T-helper 1 cell treated with Interleukin-12 subunit alpha and Interleukin-12 subunit beta and Interleukin-4 antibody, amounts not matched to agents 30 ng/mL and 1 ng/mL, for 36 hours (primary cell): ENCODE measurements at regions not wholly inside any gene's neighbourhood (a gene's known extent, or its start where the extent isn't known, plus 50 kb on each side); places are given as distances from the start of the nearest gene placed in this dataset.
"Not testable (repeated sequence)": the region's sequence is repeated elsewhere in the genome, so short reads cannot be mapped to it uniquely, and the experiment has no call there.

ENCODE experiments used
- intact Hi-C: fragments of 100-400 bp; cut with micrococcal nuclease; formaldehyde crosslinking; loops from one replicate; pipeline ENCODE4 v1.15.1; 2024

- intact Hi-C loops = no loop called here
These were observed 210.2 kb downstream of the ARPP21 start for GRCh38 chr3:35849496-35849895.

GRCh38 chr3:35849963-35850362 is 210.6 kb downstream of the ARPP21 start:
- intact Hi-C loops = loop anchor here (5.0 kb wide), 1 partner anchor 543 kb away; no protein-coding TSS in a partner anchor

- intact Hi-C loops = no loop called here
These were observed 217.7 kb downstream of the ARPP21 start for GRCh38 chr3:35857004-35857403.

GRCh38 chr3:35862057-35862456 is 222.7 kb downstream of the ARPP21 start:
- intact Hi-C loops = no loop called here

GRCh38 chr3:35864871-35865270 is 225.5 kb downstream of the ARPP21 start:
- intact Hi-C loops = no loop called here

- intact Hi-C loops = no loop called here
These were observed 228.5 kb downstream of the ARPP21 start for GRCh38 chr3:35867791-35868190.

GRCh38 chr3:35871009-35871408 is 231.7 kb downstream of the ARPP21 start:
- intact Hi-C loops = no loop called here

GRCh38 chr3:35883929-35884328 is 244.6 kb downstream of the ARPP21 start:
- intact Hi-C loops = no loop called here

- intact Hi-C loops = no loop called here
These were observed 255.4 kb downstream of the ARPP21 start for GRCh38 chr3:35894735-35895134.

- intact Hi-C loops = no loop called here
These were observed 259.9 kb downstream of the ARPP21 start for GRCh38 chr3:35899245-35899644.

- intact Hi-C loops = no loop called here
These were observed 260.8 kb downstream of the ARPP21 start for GRCh38 chr3:35900079-35900478.

- intact Hi-C loops = no loop called here
These were observed 269.3 kb downstream of the ARPP21 start for GRCh38 chr3:35908366-35909232.

GRCh38 chr3:35919160-35919559 is 279.8 kb downstream of the ARPP21 start:
- intact Hi-C loops = no loop called here

GRCh38 chr3:35921718-35922117 is 282.4 kb downstream of the ARPP21 start:
- intact Hi-C loops = no loop called here

- intact Hi-C loops = not testable (repeated sequence)
These were observed 284.7 kb downstream of the ARPP21 start for GRCh38 chr3:35924070-35924469.

GRCh38 chr3:35927441-35927840 is 288.1 kb downstream of the ARPP21 start:
- intact Hi-C loops = no loop called here

GRCh38 chr3:35929158-35929557 is 289.8 kb downstream of the ARPP21 start:
- intact Hi-C loops = no loop called here

- intact Hi-C loops = no loop called here
These were observed 292.5 kb downstream of the ARPP21 start for GRCh38 chr3:35931867-35932266.

GRCh38 chr3:35932995-35933394 is 293.7 kb downstream of the ARPP21 start:
- intact Hi-C loops = no loop called here

- intact Hi-C loops = no loop called here
These were observed 297.2 kb downstream of the ARPP21 start for GRCh38 chr3:35936571-35936970.

GRCh38 chr3:35944926-35945710 is 305.8 kb downstream of the ARPP21 start:
- intact Hi-C loops = no loop called here

GRCh38 chr3:35946121-35946853 is 307.0 kb downstream of the ARPP21 start:
- intact Hi-C loops = no loop called here
